ENCODE measurements at regions not wholly inside any gene's neighbourhood (a gene's known extent, or its start where the extent isn't known, plus 50 kb on each side); places are given as distances from the start of the nearest gene placed in this dataset.

DNA sequence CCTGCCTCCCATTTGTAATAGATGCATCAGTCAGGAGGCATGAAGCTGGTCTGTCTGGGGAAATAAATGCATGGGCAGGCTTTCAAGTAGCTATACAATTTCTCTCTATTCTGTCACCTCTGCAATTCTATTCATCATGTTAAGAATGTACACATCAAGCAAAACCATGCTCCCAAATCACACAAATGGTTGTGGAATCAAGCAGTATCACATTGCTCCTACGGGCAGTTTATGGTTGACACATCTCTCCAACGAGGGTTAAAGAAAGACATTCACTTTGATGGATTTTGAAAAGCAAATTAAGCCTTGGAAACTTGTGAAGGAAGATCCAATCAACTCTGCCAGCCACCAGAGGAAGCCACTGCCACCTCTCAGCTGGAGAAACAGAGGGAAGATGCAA, 1277.4 kb upstream of the TMEM132C start:
- ChIA-PET CTCF (no interaction called here), POLR2A (ENCODE audit: unreplicated experiment) (no interaction called here)
- H3K36me3 ChIP-seq (ENCODE audit: low read depth), result no peaks in the 10 kb centered on the region
- H3K4me3 ChIP-seq, result no peak overlapping the region
- H3K79me2 ChIP-seq (ENCODE audit: low read depth), result no peaks in the 10 kb centered on the region
- no peaks in the 10 kb centered on the region for H4K20me1 ChIP-seq (ENCODE audit: insufficient read depth)
- TF ChIP-seq, protein P1, sequence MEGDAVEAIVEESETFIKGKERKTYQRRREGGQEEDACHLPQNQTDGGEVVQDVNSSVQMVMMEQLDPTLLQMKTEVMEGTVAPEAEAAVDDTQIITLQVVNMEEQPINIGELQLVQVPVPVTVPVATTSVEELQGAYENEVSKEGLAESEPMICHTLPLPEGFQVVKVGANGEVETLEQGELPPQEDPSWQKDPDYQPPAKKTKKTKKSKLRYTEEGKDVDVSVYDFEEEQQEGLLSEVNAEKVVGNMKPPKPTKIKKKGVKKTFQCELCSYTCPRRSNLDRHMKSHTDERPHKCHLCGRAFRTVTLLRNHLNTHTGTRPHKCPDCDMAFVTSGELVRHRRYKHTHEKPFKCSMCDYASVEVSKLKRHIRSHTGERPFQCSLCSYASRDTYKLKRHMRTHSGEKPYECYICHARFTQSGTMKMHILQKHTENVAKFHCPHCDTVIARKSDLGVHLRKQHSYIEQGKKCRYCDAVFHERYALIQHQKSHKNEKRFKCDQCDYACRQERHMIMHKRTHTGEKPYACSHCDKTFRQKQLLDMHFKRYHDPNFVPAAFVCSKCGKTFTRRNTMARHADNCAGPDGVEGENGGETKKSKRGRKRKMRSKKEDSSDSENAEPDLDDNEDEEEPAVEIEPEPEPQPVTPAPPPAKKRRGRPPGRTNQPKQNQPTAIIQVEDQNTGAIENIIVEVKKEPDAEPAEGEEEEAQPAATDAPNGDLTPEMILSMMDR (conservative IDR thresholded peaks at IDR 0.05), result no peak
- no peaks in the 10 kb centered on the region for H3K4me1 ChIP-seq (replicated peaks; ENCODE audit: insufficient read depth)
- H3K27ac ChIP-seq, result no peak overlapping the region
- no peak for DNase-seq
- no peak overlapping the region for H2AFZ ChIP-seq
- H3K27me3 ChIP-seq (ENCODE audit: insufficient read depth, low read depth), result no peaks in the 10 kb centered on the region
- H3K9me2 ChIP-seq (ENCODE audit: insufficient read depth), result no peaks in the 10 kb centered on the region
- intact Hi-C loops (cut with micrococcal nuclease; ENCODE audit: unreplicated experiment), result no loop called here
- no peaks in the 10 kb centered on the region for H3K9me3 ChIP-seq (ENCODE audit: insufficient read depth, low read depth)
- no TSS peak for BruUV-seq (replicated peaks)
- no peaks in the 10 kb centered on the region for H3F3A ChIP-seq (ENCODE audit: insufficient read depth, low read depth)
- H3K4me2 ChIP-seq, result no peak overlapping the region

DNA sequence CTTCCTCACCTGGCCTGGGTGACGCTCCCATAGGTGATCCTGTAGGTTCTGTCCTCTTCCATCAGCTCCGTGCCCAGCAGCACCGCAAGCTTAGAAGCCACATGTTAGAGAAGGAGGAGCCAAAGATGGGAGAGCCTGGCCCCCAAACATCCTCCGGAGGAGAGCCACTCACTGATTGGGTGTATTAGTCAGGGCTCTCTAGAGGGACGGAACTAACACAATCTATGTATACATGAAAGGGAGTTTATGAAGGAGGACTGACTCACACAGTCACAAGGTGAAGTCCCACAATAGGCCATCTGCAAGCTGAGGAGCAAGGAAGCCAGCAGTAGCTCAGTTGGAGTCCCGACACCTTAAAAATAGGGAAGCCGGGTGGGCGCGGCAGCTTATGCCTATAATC, 1273.1 kb upstream of the TMEM132C start:
- Histone ChIP-seq H3F3A (ENCODE audit: insufficient read depth, low read depth) (no peaks in the 10 kb centered on the region), H3K9me3 (ENCODE audit: insufficient read depth, low read depth) (no peaks in the 10 kb centered on the region), H4K20me1 (ENCODE audit: insufficient read depth) (no peaks in the 10 kb centered on the region), H3K9me2 (ENCODE audit: insufficient read depth) (no peaks in the 10 kb centered on the region), H3K4me2 (no peak overlapping the region), H3K79me2 (ENCODE audit: low read depth) (no peaks in the 10 kb centered on the region), H3K36me3 (ENCODE audit: low read depth) (no peaks in the 10 kb centered on the region), H3K27me3 (ENCODE audit: insufficient read depth, low read depth) (no peaks in the 10 kb centered on the region), H3K4me3 (no peak overlapping the region), H3K27ac (no peak overlapping the region), H2AFZ (no peak overlapping the region), H3K4me1 (replicated peaks; ENCODE audit: insufficient read depth) (no peaks in the 10 kb centered on the region)
- CTCF ChIA-PET, result no interaction called here
- no TSS peak for BruUV-seq (replicated peaks)
- intact Hi-C loops (cut with micrococcal nuclease; ENCODE audit: unreplicated experiment), result no loop called here
- TF ChIP-seq, protein P1 (conservative IDR thresholded peaks at IDR 0.05), result no peak
- no peak for TF ChIP-seq EZH2 (IDR thresholded peaks at IDR 0.05; ENCODE audit: low read depth)
- no peak for DNase-seq
- POLR2A ChIA-PET (ENCODE audit: unreplicated experiment), result no interaction called here

DNA sequence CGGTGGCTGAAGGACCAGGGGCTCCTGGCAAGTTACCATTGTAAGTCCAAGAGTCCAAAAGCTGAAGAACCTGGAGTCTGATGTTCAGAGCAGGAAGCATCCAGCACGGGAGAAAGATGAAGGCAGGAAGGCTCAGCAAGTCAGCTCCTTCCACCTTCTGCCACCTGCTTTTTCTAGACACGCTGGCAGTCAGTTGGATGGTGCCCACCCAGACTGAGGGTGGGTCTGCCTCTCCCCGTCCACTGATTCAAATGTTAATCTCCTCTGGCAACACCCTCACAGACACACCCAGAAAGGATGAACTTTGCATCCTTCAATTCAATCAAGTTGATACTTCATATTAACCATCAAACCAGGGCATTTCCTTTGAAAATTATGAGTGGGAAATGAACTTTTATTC, 1272.4 kb upstream of the TMEM132C start:
- H3K27ac ChIP-seq, result no peak overlapping the region
- H3K9me2 ChIP-seq (ENCODE audit: insufficient read depth), result no peaks in the 10 kb centered on the region
- no peak overlapping the region for H3K4me3 ChIP-seq
- H3K36me3 ChIP-seq (ENCODE audit: low read depth), result no peaks in the 10 kb centered on the region
- ChIA-PET POLR2A (ENCODE audit: unreplicated experiment) (no interaction called here), CTCF (no interaction called here)
- BruUV-seq (replicated peaks), result no TSS peak
- H3K9me3 ChIP-seq (ENCODE audit: insufficient read depth, low read depth), result no peaks in the 10 kb centered on the region
- no peaks in the 10 kb centered on the region for H3K4me1 ChIP-seq (replicated peaks; ENCODE audit: insufficient read depth)
- no peak overlapping the region for H2AFZ ChIP-seq
- H3K27me3 ChIP-seq (ENCODE audit: insufficient read depth, low read depth), result no peaks in the 10 kb centered on the region
- no peak for DNase-seq
- H3F3A ChIP-seq (ENCODE audit: insufficient read depth, low read depth), result no peaks in the 10 kb centered on the region
- no peak overlapping the region for H3K4me2 ChIP-seq
- intact Hi-C loops (cut with micrococcal nuclease; ENCODE audit: unreplicated experiment), result no loop called here
- no peaks in the 10 kb centered on the region for H3K79me2 ChIP-seq (ENCODE audit: low read depth)
- no peak for TF ChIP-seq EZH2 (IDR thresholded peaks at IDR 0.05; ENCODE audit: low read depth)
- TF ChIP-seq, protein P1 (conservative IDR thresholded peaks at IDR 0.05), result no peak
- H4K20me1 ChIP-seq (ENCODE audit: insufficient read depth), result no peaks in the 10 kb centered on the region
